DOHH2 (cell line): ENCODE measurements at regions not wholly inside any gene's neighbourhood (a gene's known extent, or its start where the extent isn't known, plus 50 kb on each side); places are given as distances from the start of the nearest gene placed in this dataset.

Source experiments
- H3F3A ChIP-seq: fragments of 200-600 bp; sonication (generic), shearing (Covaris generic); 2 replicates; pipeline ENCODE4 v1.6.0; 2016; ENCODE audit warnings: antibody characterized with exemption, mild to moderate bottlenecking; ENCODE audit not compliant: control insufficient read depth, insufficient read depth
- H3K27ac ChIP-seq: fragments of 200-600 bp; sonication (generic); 2 replicates; pipeline ENCODE4 v1.5.1; 2014; ENCODE audit warnings: low read depth, mild to moderate bottlenecking, low read length, moderate library complexity
- H3K27me3 ChIP-seq: fragments of 200-600 bp; sonication (generic); 2 replicates; pipeline ENCODE4 v1.6.1; 2014; ENCODE audit warnings: mild to moderate bottlenecking, low read length, mixed read lengths; ENCODE audit not compliant: control insufficient read depth
- H3K36me3 ChIP-seq: fragments of 200-600 bp; sonication (generic); 2 replicates; pipeline ENCODE4 v1.6.1; 2014; ENCODE audit warnings: mild to moderate bottlenecking, low read length, moderate library complexity, mixed read lengths; ENCODE audit not compliant: control insufficient read depth
- H3K4me1 ChIP-seq: fragments of 200-600 bp; sonication (generic); 2 replicates; pipeline ENCODE4 v1.6.1; 2014; ENCODE audit warnings: mild to moderate bottlenecking, low read length, mixed read lengths; ENCODE audit not compliant: control insufficient read depth
- H3K4me2 ChIP-seq: fragments of 200-600 bp; sonication (generic); 2 replicates; pipeline ENCODE4 v1.6.0; 2014; ENCODE audit warnings: mild to moderate bottlenecking, low read length, moderate library complexity
- H3K4me3 ChIP-seq: fragments of 200-600 bp; sonication (generic); 2 replicates; pipeline ENCODE4 v1.5.1; 2014; ENCODE audit warnings: mild to moderate bottlenecking, low read length, mixed read lengths
- H3K79me2 ChIP-seq: fragments of 200-600 bp; sonication (generic); 2 replicates; pipeline ENCODE4 v1.6.1; 2014; ENCODE audit warnings: mild to moderate bottlenecking, low read length, mixed read lengths; ENCODE audit not compliant: control insufficient read depth
- H3K9me2 ChIP-seq: fragments of 200-600 bp; sonication (generic); replicated peaks from 2 replicates; pipeline ENCODE4 v1.6.1; 2014; ENCODE audit warnings: mild to moderate bottlenecking, low read length, mixed read lengths; ENCODE audit not compliant: control insufficient read depth
- H3K9me3 ChIP-seq: fragments of 200-600 bp; sonication (generic); 2 replicates; pipeline ENCODE4 v1.6.1; 2014; ENCODE audit warnings: antibody characterized with exemption, low read length, mixed read lengths; ENCODE audit not compliant: control insufficient read depth, insufficient read depth
- H4K20me1 ChIP-seq: fragments of 200-600 bp; sonication (generic); 2 replicates; pipeline ENCODE4 v1.6.0; 2014; ENCODE audit warnings: low read depth, mild to moderate bottlenecking, antibody characterized with exemption, low read length, moderate library complexity; ENCODE audit not compliant: control insufficient read depth, insufficient read depth
- EZH2phosphoT487 ChIP-seq: fragments of 200-600 bp; sonication (generic); IDR thresholded peaks from 2 replicates; pipeline ENCODE4 v1.6.1; 2017; ENCODE audit warnings: borderline replicate concordance, mild to moderate bottlenecking, antibody characterized with exemption, low read length, moderate library complexity, mixed read lengths
- TF ChIP-seq, protein P1 (sequence below): fragments of 200-600 bp; sonication (generic); IDR thresholded peaks from one replicate; pipeline ENCODE4 v1.5.1; 2014; ENCODE audit warnings: antibody characterized with exemption, mild to moderate bottlenecking, low read depth, low read length; ENCODE audit not compliant: poor library complexity, severe bottlenecking

DNA sequence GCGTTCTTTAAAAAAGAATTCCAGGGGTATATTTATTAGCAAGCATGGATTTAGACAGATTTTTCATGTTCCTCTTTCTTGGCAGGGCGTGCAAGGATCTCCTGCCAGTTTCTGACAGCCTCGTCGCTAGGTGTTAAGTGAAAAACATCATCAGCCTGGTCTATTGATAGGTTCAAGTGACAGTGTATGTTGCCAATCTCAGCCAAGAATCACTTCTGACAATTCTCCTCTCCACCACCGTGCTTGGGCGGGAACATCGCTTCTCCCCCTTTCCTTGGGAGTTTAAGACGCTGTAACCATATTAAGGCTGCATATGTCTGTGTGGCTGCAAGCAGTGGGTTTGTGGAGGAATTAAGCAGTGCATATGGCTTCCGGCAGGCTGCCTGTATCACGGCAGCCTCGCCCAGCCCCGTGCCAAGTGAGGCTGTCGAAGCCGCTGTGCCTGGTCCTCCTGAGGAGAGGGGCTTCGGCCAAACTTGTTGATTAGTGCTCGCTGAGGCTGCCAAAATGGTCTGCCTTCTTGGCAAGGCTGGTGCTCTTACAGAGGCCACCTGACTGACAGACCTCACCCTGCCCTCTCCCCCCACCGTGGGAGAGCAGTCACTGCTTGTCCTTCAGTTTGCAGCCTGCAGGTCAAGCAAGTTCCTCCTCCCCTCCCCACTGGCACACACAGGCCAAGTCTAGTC is 132.2 kb upstream of the MPHOSPH6 start:
- Histone ChIP-seq H3F3A (no peaks in the 10 kb centered on the region), H4K20me1 (no peaks in the 10 kb centered on the region), H3K9me3 (no peaks in the 10 kb centered on the region), H3K27me3 (no peaks in the 10 kb centered on the region), H3K79me2 (no peaks in the 10 kb centered on the region), H3K36me3 (no peaks in the 10 kb centered on the region), H3K4me3 (no peak overlapping the region), H3K9me2 (no peaks in the 10 kb centered on the region), H3K4me2 (no peak overlapping the region), H3K4me1 (no peaks in the 10 kb centered on the region), H3K27ac (no peak overlapping the region)
- TF ChIP-seq, protein P1, sequence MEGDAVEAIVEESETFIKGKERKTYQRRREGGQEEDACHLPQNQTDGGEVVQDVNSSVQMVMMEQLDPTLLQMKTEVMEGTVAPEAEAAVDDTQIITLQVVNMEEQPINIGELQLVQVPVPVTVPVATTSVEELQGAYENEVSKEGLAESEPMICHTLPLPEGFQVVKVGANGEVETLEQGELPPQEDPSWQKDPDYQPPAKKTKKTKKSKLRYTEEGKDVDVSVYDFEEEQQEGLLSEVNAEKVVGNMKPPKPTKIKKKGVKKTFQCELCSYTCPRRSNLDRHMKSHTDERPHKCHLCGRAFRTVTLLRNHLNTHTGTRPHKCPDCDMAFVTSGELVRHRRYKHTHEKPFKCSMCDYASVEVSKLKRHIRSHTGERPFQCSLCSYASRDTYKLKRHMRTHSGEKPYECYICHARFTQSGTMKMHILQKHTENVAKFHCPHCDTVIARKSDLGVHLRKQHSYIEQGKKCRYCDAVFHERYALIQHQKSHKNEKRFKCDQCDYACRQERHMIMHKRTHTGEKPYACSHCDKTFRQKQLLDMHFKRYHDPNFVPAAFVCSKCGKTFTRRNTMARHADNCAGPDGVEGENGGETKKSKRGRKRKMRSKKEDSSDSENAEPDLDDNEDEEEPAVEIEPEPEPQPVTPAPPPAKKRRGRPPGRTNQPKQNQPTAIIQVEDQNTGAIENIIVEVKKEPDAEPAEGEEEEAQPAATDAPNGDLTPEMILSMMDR, result no peak
- TF ChIP-seq EZH2phosphoT487, result no peak

DNA sequence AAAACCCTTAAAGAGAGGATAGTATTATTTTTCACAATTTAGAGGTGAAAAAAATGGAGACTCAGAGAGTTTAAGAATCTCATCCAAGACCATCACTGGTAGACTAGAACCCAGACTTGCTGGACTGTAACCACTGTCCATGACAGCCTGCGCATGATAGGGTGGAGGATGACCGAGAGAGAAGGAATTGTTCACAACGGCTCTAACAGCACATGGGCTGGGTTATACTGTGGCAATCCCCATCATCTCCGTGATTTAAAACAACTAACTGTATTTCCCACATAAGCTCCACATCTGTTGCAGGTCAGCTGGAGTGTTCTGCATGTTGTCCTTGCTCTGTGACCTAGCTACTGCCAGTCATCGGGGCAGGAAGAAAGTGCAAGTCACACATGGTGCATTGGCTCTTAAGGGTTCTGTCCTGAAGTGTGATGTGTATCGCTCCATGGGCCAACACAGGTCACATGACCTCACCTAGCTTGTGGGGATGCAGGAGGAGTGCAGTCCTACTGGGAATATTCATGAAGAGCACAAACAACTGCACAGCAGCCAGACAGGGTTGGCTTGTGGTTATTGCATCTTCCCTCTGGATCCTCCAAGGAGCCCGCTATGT is 131.2 kb upstream of the MPHOSPH6 start:
- Histone ChIP-seq H4K20me1 (no peaks in the 10 kb centered on the region), H3K4me2 (no peak overlapping the region), H3K27me3 (no peaks in the 10 kb centered on the region), H3K4me1 (no peaks in the 10 kb centered on the region), H3K9me3 (no peaks in the 10 kb centered on the region), H3K27ac (no peak overlapping the region), H3K36me3 (no peaks in the 10 kb centered on the region), H3K79me2 (no peaks in the 10 kb centered on the region), H3K9me2 (no peaks in the 10 kb centered on the region), H3F3A (no peaks in the 10 kb centered on the region), H3K4me3 (no peak overlapping the region)
- no peak for TF ChIP-seq EZH2phosphoT487
- TF ChIP-seq, protein P1, result no peak

DNA sequence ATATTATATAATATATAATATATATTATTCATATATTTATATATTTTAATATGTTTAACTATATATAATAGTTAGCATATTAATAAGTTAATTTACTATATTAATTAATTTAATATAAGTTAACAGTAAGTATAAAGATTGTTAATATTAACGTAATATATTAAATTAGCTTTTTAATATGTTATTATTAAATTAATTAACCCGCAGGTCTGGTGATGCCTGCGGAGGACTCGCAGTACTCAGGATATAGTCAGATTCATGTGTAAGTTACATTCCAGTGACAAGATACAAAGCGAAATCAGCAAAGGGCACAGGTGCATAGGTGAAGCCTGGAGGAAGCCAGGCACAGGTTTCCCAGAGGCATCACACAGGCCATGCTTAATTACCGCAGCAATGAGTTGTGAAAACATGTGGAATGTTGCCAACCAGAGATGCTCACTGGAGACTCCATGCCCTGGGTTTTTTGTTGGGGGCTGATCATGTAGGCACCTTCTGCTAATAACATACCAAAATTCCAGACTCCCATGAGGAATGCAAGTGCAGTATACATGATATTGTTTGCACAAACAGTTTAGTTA is 130.4 kb upstream of the MPHOSPH6 start:
- H3K27me3 ChIP-seq, result no peaks in the 10 kb centered on the region
- no peaks in the 10 kb centered on the region for H3K79me2 ChIP-seq
- H3K36me3 ChIP-seq, result no peaks in the 10 kb centered on the region
- H3K4me2 ChIP-seq, result no peak overlapping the region
- no peak overlapping the region for H3K4me3 ChIP-seq
- no peak for TF ChIP-seq EZH2phosphoT487
- TF ChIP-seq, protein P1, result no peak
- H4K20me1 ChIP-seq, result no peaks in the 10 kb centered on the region
- H3F3A ChIP-seq, result no peaks in the 10 kb centered on the region
- H3K9me2 ChIP-seq, result no peaks in the 10 kb centered on the region
- no peaks in the 10 kb centered on the region for H3K4me1 ChIP-seq
- H3K27ac ChIP-seq, result no peak overlapping the region
- no peaks in the 10 kb centered on the region for H3K9me3 ChIP-seq
